ENCODE measurements at regions not wholly inside any gene's neighbourhood (a gene's known extent, or its start where the extent isn't known, plus 50 kb on each side); places are given as distances from the start of the nearest gene placed in this dataset.

- Histone ChIP-seq H3K27me3 (no peaks in the 10 kb centered on the region), H3K4me3 (no peak overlapping the region), H3K36me3 (ENCODE audit: low read depth, missing control alignments) (no peaks in the 10 kb centered on the region), H3K4me1 (no peaks in the 10 kb centered on the region), H3K27ac (no peak overlapping the region), H3K9me3 (no peaks in the 10 kb centered on the region)
- intact Hi-C loops (cut with DNase I; ENCODE audit: low total_unique reads), result no loop called here
- no peak for TF ChIP-seq POLR2A (IDR thresholded peaks at IDR 0.05)
- TF ChIP-seq CTCF (IDR thresholded peaks at IDR 0.05), result peak; percentile 62 to 91 (median 69)
- WGBS, 2 donors, result 64 to 69% methylated on average over 9 of the region's 9 CpGs
- DNase-seq, result peak; percentile 82
Observed at GRCh38 chr7:41002741-41003610, 699.9 kb downstream of the INHBA start.

GRCh38 chr7:41000042-41000441, 702.8 kb downstream of the INHBA start:
- Histone ChIP-seq H3K36me3 (ENCODE audit: low read depth, missing control alignments) (no peaks in the 10 kb centered on the region), H3K27me3 (no peaks in the 10 kb centered on the region), H3K9me3 (no peaks in the 10 kb centered on the region), H3K4me3 (no peak overlapping the region), H3K27ac (no peak overlapping the region), H3K4me1 (no peaks in the 10 kb centered on the region)
- intact Hi-C loops (cut with DNase I; ENCODE audit: low total_unique reads), result no loop called here
- 93 to 97% methylated on average over 5 of the region's 5 CpGs for WGBS, 2 donors
- DNase-seq, result no peak
- TF ChIP-seq POLR2A (IDR thresholded peaks at IDR 0.05), result no peak
- TF ChIP-seq CTCF (IDR thresholded peaks at IDR 0.05), result no peak

- Histone ChIP-seq H3K4me1 (no peaks in the 10 kb centered on the region), H3K36me3 (ENCODE audit: low read depth, missing control alignments) (no peaks in the 10 kb centered on the region), H3K27me3 (no peaks in the 10 kb centered on the region), H3K4me3 (no peak overlapping the region), H3K9me3 (no peaks in the 10 kb centered on the region), H3K27ac (no peak overlapping the region)
- TF ChIP-seq CTCF (IDR thresholded peaks at IDR 0.05) (no peak), POLR2A (IDR thresholded peaks at IDR 0.05) (no peak)
- no peak for DNase-seq
- intact Hi-C loops (cut with DNase I; ENCODE audit: low total_unique reads), result no loop called here
- 56 to 67% methylated on average over 5 of the region's 5 CpGs for WGBS, 2 donors
Observed at GRCh38 chr7:40996233-40996677, 706.6 kb downstream of the INHBA start.

GRCh38 chr7:40990841-40991240, 712.0 kb downstream of the INHBA start:
- 92 to 93% methylated on average over 3 of the region's 3 CpGs for WGBS, 2 donors
- no peak overlapping the region for H3K4me3 ChIP-seq
- no peaks in the 10 kb centered on the region for H3K9me3 ChIP-seq
- no peaks in the 10 kb centered on the region for H3K4me1 ChIP-seq
- intact Hi-C loops (cut with DNase I; ENCODE audit: low total_unique reads), result no loop called here
- DNase-seq, result no peak
- H3K27me3 ChIP-seq, result no peaks in the 10 kb centered on the region
- H3K27ac ChIP-seq, result no peak overlapping the region
- no peaks in the 10 kb centered on the region for H3K36me3 ChIP-seq (ENCODE audit: low read depth, missing control alignments)
- TF ChIP-seq CTCF (IDR thresholded peaks at IDR 0.05) (no peak), POLR2A (IDR thresholded peaks at IDR 0.05) (no peak)

- Histone ChIP-seq H3K4me1 (no peaks in the 10 kb centered on the region), H3K27me3 (no peaks in the 10 kb centered on the region), H3K27ac (no peak overlapping the region), H3K9me3 (no peaks in the 10 kb centered on the region), H3K36me3 (ENCODE audit: low read depth, missing control alignments) (no peaks in the 10 kb centered on the region), H3K4me3 (no peak overlapping the region)
- no peak for TF ChIP-seq POLR2A (IDR thresholded peaks at IDR 0.05)
- no peak for TF ChIP-seq CTCF (IDR thresholded peaks at IDR 0.05)
- no peak for DNase-seq
- intact Hi-C loops (cut with DNase I; ENCODE audit: low total_unique reads), result no loop called here
- 90 to 97% methylated on average over 2 of the region's 2 CpGs for WGBS, 2 donors
Observed at GRCh38 chr7:40987571-40987970, 715.3 kb downstream of the INHBA start.
